Hepatocyte (in vitro differentiated cells): ENCODE measurements at regions not wholly inside any gene's neighbourhood (a gene's known extent, or its start where the extent isn't known, plus 50 kb on each side); places are given as distances from the start of the nearest gene placed in this dataset.

Experiments
- EZH2 ChIP-seq: fragments of 200-600 bp; sonication (generic); IDR thresholded peaks from 2 replicates; pipeline ENCODE4 v1.6.1; 2016; ENCODE audit warnings: antibody characterized with exemption, mild to moderate bottlenecking, borderline replicate concordance
- TF ChIP-seq, protein P1 (sequence below): fragments of 200-600 bp; sonication (generic); IDR thresholded peaks from 2 replicates; pipeline ENCODE4 v1.5.1; 2016; ENCODE audit warnings: antibody characterized with exemption, mild to moderate bottlenecking; ENCODE audit not compliant: poor library complexity

- TF ChIP-seq, protein P1, sequence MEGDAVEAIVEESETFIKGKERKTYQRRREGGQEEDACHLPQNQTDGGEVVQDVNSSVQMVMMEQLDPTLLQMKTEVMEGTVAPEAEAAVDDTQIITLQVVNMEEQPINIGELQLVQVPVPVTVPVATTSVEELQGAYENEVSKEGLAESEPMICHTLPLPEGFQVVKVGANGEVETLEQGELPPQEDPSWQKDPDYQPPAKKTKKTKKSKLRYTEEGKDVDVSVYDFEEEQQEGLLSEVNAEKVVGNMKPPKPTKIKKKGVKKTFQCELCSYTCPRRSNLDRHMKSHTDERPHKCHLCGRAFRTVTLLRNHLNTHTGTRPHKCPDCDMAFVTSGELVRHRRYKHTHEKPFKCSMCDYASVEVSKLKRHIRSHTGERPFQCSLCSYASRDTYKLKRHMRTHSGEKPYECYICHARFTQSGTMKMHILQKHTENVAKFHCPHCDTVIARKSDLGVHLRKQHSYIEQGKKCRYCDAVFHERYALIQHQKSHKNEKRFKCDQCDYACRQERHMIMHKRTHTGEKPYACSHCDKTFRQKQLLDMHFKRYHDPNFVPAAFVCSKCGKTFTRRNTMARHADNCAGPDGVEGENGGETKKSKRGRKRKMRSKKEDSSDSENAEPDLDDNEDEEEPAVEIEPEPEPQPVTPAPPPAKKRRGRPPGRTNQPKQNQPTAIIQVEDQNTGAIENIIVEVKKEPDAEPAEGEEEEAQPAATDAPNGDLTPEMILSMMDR = no peak
- TF ChIP-seq EZH2 = no peak
Measured at GRCh38 chr17:79203657-79204056, 129.0 kb downstream of the ENGASE start.
